Amniotic epithelial cell (primary cell): ENCODE measurements at regions not wholly inside any gene's neighbourhood (a gene's known extent, or its start where the extent isn't known, plus 50 kb on each side); places are given as distances from the start of the nearest gene placed in this dataset.

ENCODE experiments used
- DNase-seq: peaks from one replicate; pipeline ENCODE4 v3.0.0-alpha.2; 2010; ENCODE audit warnings: low read depth

DNA sequence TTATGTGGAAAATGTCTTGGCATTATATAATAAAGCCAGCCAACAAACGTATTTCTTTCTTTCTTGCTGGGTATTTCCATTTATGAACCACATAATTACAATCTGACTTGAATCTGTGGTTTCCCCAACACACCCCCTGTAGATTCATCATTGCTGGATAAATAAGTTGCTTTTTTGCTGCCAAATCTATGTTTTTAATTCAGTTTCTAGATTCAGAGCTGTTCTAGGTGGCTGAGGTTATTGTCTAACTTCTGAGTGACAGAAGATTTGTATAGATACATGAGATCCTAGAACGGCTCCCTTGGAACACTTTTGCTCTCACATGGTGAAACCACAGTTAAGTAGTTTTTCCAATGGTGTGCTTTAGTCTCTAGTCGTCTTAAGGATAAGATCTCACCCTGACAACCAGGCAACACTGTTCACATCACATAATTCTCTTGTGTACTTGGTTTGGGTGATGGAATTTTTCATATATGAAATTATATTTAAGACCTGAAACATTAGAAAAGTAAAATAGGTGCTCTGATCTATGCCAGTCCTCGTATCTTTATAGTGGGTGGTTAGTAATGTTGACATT, 239.1 kb downstream of the KLF12 start:
- no peak for DNase-seq

DNA sequence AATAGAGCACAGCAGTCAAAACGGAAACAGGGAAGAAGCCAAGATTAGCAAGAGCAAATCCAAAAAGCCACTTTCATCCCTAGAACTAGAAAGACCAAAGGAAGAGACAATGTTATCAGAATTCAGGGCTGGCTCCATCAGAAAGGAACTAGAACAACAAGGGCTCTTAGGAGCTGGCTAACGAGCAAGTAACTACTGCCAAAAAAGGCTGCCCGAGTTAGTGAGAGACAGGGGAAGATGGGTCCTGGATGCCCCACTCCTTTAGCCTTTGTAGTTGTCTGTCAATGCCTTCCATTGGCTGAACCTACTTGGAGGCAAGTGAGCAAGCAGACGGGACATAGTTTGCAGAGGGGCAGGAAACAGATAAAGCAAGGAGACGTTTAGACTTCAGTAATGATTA, 240.4 kb downstream of the KLF12 start:
- no peak for DNase-seq

DNA sequence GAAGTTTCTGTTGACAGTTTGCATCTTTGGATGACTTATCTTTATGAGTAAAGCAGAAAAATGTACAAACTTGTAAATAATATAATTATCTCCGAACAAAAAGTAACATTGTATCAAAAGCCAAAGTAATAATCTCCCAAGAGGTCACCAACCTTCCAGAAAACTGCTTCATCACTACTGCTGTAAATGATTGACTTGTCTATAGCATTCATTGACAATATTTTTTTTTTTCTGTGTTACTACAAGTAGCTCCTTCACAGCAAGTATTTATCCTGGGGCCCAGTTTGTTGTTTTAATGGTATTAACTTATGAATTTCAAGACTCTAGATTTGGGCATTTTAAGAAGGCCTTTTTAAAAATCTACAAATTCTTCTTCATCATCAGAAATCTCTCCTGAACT, 242.4 kb downstream of the KLF12 start:
- no peak for DNase-seq

DNA sequence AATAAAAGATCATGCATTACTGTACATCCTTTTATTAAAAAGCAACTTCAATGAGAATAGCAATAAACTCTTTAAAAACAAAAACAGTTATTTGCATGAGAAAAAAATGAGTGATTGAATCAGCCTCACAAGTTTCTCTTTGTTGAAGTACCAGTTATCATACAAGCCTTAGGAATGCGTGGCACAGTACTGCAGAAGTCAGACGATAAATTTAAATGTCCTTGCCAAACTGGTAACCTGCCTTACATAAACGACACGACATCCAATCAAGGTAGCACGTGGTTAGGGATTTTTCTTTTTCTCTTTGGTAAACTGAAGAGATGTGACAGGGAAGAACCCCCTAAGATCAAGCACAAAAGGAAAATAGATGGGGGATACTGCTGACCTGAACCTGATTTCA, 251.0 kb downstream of the KLF12 start:
- DNase-seq = no peak

DNA sequence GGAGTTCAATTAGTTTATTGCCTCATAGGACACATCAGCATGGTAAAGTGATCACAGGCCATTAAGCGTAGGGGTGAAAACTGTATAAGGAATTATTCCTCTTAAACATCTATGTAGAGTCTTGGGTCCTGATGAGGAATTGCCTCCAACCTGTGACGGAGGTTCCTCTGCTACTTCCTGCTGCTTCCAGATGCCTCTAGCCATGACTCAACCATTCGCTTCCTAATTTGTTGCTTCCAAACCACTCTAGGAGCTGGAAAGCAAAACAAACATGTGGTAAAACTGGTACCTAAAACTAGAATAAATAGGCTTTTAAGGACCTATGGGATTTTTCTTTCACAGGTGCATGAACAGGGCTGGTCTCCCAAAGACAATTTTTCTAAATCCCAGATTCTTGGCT, 253.8 kb downstream of the KLF12 start:
- no peak for DNase-seq

DNA sequence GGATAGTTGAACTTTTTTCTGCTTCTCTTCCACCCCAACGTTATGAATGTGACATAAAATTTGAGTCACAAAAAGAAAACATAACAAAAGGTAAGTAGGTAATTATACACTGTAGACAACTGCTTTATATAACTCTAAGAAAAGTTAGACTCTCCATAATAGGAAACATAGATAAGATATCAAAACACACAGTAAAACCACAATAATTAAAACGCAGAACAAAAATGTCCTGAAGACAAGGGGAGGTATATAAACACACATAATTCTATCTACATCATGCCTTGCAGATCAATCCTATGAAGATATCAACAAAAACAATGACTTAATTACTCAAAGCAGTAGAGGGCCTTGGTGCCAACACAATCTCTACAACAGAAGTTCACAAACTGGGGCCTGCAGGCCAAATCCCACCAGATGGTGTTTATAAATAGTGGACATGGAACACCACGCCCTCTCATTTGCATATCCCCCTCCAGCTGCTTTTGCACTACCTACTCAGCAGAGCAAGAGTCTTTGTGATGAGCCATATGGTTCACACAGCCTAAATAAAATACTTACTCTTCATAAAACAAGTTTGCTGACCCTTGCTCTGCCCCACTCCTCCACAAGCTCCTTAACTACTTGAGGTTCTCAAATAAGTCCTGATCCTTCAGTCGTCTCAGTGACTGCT, 254.7 kb downstream of the KLF12 start:
- no peak for DNase-seq

DNA sequence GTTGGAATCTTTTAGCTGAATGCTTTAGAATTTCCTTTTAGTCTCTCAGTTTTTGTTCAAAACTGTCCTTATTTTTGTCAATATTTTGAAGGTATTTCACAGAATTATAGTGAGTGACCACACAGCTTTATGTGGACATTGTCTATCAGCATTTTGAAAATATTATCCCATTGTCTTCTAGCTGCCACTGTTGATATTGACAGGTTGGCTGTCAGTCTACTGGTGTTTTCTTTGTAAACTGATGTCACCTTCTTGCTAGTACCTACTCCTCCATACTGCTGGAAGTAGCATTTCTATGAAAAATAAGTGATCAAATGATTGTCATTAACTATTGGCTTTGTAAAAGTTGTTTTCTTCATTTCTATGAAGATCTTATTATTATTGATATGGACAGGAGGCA, 256.8 kb downstream of the KLF12 start:
- no peak for DNase-seq

DNA sequence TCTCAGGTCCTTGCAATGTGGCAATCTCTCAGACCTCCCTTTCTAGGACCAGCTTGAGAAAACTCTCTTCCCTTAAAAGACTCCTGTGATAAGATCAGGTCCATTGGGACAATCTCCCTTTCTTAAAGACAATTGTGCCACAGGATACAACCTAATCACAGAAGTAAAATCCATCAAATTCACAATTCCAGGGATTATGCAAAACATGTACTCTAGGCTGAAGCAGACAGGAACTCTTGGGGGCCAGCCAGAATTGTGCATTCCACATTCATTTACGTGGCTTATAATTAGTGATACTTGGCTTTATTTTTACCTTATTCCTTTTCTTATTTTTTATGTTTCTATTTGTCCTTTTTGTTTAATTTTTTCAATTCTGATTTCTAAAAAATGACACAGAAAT, 257.9 kb downstream of the KLF12 start:
- DNase-seq = no peak

DNA sequence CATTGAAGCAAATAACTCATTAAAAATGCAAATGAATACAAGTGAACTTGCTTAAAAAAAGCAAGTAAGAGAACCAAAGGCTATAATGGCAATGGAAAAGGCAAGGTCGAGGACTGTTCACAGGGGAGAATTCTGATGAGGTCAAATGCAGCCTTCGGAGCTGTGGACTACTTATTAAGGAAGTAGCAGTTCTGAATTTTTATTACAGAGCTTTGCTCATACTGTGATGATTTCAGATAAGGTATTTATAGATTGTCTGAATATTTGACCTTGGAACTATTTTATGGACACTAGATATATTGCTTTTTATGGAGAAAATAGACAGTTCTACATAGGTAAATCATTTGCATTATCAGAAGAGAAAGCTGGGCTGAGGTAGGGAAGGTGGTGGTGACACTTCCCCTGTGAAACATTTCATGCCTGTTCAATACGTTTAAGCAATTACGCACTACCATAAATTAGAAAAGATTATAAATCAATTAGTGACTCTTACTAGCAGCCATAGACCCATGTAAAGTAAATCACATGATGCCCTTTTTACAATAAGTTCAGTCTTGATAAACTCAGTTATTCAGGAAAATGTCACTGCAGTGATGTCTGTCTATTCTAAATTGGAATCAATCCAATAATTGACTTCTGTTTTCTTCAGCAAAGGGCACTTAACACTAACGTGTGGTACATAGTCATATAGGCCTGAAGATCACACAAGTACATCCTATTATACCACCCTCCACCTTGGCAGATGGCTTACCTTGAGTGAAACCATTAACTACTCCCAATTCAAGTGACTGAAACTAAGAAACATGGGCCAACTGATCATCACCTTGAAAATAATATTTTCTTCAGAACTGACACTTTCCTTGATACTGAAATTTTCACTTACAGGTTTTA, 260.0 kb downstream of the KLF12 start:
- no peak for DNase-seq

DNA sequence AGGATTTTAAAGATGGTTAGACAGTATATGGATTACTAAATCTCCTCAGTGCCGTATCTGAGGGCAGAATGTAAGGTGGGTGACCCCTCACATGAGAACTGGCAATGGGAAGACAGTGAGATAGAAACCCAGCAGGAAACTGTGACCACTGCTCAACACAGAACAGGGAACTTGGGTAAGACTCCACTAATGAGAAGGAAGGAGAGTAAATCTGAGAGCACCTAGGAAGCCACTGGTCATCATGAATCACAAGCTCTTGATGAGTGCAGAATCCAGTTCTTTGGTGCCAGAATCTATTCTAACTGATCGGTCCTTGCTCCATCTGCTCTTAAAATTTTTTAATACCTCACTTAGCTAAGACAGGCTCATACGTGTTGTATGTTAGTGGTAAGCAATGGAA, 261.8 kb downstream of the KLF12 start:
- no peak for DNase-seq

DNA sequence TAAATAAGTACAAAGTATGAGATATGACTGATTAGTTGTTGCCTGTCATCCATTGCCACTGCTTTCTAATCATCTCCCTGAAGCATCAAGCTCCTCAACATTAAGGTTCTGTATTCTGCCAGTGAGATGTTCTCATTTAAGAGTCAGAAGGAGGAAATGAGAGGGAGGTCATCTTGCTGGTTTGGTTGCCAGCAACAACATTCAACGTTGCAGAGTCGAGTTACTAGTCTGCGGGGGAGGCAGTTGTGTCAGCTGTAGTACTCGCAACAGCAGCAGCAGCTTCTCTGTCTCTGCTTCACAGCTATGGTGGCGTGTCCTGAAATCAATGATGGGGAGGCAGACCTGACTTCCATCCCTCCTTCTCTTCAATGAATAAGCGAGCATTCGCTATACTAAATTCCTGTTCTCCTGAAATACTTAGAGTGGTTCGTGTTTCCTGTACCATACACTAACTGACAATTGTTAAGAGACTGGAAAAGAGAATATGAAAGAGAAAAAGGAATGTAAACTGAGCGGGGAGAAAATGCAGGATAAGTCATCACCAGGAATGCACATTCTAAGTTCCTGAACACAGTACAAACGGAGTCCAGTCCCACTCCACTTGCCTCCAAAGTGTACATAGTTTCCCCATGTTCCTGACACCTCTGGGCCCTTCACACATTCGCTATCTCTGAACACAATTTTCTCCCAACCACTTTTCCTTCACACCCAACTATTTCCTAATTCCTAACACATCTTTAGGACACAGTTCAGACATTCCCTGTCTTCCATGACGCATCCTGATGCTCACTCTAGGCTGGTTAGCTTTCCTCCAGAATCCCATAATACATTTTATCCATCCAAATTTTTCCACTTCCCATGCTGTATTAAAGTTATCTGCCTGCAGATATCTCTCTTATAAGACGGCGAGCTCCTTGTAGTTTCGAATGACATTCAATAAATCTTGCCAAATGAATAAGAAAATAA, 263.0 kb downstream of the KLF12 start:
- DNase-seq = peak; percentile 92

DNA sequence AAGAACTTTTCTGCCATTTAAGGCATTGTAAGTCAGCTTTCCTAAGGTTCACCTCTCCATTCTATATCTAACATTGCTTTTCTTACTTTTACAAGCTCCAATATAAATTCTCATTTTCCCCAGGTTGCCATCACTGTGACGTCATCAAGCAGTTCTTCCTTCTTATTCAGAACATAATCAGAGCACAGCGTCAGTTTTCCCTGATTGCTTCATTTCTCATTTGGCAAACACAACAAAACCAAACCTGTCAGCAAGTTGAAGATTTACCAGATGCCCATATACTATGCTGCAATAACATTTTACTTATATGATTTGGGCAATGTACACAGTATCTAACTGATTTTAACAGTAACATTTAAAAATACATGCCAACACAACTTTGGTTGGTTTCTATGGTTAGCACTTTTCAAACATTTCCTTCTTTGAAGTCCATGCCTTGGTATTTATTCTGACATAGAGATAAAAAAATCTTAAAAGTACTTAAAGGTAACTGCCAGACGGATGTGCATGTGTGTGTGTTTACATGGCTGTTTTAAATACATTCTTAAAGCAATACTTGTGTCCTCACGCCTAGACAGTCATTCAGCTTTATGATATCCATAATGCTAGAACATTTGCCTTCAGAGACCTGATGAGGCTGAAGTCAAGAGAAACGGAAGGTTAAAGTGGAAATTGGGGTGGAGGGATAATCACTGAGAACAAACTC, 264.0 kb downstream of the KLF12 start:
- DNase-seq = peak; percentile 94

DNA sequence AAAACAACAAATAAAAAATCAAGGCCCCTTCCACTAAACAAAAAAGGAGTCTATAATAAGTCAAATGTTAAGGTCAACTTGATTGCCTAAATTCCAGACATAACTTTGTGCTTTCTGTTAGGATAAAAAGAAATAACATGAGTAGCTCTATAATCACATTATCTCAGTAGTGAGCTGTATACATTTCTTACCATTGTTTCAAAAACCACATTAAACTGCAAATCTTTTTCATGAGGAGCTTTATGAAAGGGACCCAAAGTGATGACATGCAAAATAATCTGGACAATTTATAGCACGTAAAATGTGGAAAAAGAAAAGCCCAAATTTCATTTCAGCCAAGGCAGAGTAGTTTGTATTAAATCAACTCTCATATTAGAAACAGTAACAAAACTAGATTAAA, 269.2 kb downstream of the KLF12 start:
- no peak for DNase-seq

DNA sequence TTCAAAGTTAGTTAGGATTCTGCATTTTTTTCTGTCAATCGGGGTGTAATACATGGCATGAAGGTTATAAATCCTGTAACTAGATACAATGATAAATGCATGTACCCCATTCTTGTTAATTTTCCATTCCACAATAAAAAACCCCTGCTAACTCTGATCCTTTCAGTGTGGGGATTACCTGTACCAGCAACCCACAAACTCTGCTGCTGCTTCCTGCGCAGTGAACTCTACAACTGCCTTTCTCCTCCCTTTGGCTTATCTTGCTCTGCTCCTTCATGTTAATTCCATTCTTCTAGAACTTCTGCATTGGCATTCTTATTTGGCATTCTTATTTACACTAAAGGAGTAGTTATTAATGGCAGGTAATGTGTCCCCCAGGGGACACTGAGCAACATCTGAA, 273.1 kb downstream of the KLF12 start:
- DNase-seq = no peak

DNA sequence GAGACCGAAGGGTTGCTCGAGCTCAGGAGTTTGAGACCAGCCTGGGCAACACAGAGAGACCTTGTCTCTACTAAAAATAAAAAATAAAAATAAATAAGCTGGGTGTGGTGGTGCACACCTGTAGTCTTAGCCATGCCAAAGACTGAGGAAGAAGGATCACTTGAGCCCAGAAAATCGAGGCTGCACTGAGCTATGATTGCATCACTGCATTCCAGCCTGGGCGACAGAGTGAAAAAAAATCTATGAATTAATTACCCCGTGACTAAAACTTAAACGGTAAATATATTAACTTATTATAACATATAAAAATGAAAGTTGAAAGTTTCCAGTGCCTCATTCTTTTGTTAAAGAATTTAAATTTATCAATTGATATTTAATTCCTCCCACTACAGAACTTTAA, 273.7 kb downstream of the KLF12 start:
- no peak for DNase-seq

DNA sequence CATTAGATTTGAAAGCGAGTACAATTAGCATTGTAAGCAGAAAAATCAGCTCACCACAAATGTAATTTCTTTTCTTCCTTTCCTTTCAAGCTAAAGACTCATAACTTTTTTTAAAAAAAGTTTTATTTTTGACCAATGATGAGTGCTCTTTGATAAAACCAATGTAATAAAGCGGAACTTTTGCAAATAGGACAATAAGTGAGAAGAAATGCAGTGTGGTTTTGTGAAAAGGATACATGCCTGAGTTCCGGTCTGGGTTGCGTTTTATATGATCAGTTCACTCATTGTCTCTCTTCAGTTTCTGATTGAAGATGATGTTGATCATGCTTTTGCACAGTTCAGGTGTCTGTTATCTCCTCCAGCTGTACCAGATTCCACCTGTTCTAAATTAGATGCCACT, 274.4 kb downstream of the KLF12 start:
- DNase-seq = no peak

DNA sequence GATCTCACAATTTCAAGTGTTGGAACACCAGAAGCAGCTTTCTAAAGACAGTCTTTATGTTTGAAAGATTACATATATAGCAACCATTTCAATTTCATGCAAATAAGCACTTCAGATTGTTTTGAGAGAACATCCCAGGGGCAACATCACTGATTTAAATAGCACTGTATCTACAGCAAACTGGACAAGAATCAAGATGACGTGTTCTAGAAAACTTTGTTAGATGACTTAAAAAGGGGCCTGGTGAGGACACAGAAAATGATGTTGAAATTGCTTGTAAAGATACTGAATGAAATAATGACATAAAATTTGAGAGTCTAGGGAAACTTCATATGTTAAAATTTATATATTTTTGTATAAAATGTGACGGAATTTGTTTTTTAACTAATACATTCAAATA, 277.1 kb downstream of the KLF12 start:
- DNase-seq = no peak

DNA sequence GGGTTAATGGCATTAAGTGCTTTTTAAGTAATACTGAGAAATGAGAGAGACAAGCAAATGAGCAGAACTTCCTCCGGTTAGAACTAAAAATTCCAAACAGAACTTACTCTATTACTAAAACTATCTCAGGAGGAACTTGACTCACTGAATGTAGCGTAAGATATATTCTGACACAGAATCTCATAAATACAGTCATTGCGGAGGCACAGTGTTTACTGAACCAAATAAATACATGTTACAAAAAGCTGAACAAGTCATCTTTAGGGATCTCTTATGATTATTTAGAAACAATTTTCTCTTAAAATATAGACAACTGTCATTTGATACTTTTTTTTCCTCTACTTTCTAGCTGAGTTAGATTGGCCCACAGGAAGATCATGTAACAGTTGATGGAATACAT, 283.1 kb downstream of the KLF12 start:
- DNase-seq = peak; percentile 27

DNA sequence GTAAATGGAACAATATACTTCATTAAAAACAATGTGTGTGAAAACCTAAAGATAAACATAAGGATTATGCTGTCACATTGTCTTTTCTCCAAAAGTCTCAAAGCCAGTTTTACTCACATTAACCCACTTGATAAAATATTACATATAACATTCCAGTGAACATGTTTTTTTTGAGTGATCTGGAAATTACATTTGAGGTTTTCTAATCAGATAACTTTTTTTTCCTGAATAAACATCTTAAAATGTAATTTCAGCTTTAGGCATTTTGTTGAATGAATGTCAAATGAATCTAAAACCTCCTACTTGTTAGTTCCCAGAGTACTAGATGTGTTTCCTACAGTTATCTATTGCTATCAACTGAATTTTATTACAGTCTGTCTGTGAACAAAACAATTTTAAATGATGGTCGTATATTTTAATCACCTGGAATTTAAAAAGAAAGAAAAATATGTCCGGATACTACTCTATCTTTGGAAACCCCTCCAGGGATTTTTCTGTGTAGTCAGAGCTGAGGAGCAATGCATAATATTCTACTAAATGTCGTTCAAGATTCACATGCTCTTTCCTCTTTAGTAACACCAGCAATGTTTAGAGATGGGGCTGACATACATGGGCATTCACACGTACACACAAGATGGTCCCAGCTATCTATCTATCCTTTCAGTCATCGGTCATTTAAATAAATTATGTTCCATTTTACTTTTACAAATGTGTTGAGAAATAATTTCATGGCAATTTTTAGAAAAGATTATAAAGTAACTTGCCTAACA, 283.9 kb downstream of the KLF12 start:
- peak; percentile 32 for DNase-seq

DNA sequence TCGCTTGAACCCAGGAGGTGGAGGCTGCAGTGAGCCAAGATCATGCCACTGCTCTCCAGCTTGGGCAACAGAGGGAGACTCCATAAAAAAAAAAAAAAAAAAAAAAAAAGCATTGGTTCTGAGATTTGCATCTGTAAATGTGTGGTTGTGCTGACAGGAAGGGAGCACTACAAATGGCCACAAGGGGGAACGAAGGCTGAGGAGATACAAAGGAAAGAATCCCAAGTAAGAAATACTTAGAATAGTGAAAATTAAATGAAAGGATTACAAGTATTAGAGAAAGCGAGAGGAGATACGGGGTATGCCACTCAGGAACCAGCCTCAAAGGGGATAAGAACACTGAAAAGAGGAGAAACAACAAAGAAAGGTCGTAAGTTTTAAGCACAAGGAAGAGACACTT, 284.9 kb downstream of the KLF12 start:
- DNase-seq = peak; percentile 63

DNA sequence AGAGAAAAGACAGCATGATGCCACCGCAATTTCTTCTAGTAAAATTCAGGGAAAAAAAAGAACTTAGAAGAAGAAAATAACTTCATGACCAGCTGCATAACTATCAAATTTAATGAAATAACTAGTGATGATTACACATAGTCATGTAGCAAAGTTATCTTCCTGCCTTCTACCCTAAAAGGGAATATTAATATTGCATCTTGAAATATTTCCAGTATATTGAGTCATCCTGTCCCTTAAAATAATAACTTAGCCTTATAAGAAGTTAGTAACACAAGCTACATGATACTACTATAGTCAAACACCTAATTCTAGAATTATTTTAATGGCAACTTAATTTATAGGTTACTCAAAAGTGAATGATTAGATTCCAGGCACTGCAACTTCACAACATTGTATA, 289.2 kb downstream of the KLF12 start:
- peak; percentile 31 for DNase-seq
